HepG2 (cell line): ENCODE measurements at regions not wholly inside any gene's neighbourhood (a gene's known extent, or its start where the extent isn't known, plus 50 kb on each side); places are given as distances from the start of the nearest gene placed in this dataset.

ENCODE experiments used
- ATAC-seq: fragments of 200-7000 bp; cut with Tn5 transposase; 3 replicates; pipeline ENCODE4 v1.9.1; 2020; ENCODE audit warnings: mild to moderate bottlenecking, moderate library complexity
- BruUV-seq: library from RNA; stranded (reverse); fragments of 400-500 nt; replicated peaks from 2 replicates; lab custom pipeline; 2021; lab: Mats Ljungman, UMichigan
- CTCF ChIA-PET: fragments of 300-600 bp; formaldehyde crosslinking; extraction: SDS; loops from one replicate; lab custom pipeline; 2021; ENCODE audit warnings: low total read pairs, inconsistent platforms, low intra/inter-chr PET ratio; lab: Yijun Ruan, JAX
- POLR2A ChIA-PET: fragments of 350-600 bp; sonication (Branson Sonifier 250); formaldehyde crosslinking; loops from one replicate; lab custom pipeline; 2020; ENCODE audit warnings: antibody characterized with exemption, inconsistent platforms; lab: Yijun Ruan, JAX
- DNase-seq: peaks from one replicate; pipeline ENCODE4 v3.0.0-alpha.2; 2015; ENCODE audit warnings: low spot score
- FAIRE-seq: peaks from 3 replicates; lab custom pipeline; 2011; peaks lifted over from hg19 to GRCh38; lab: Jason Lieb, UNC
- H2AFZ ChIP-seq: one replicate; pipeline ENCODE4 v1.6.1; 2011; ENCODE audit warnings: low read length, inconsistent platforms
- H3K27ac ChIP-seq: fragments of 300-600 bp; 3 replicates; pipeline ENCODE4 v1.8.0; 2011; ENCODE audit warnings: mixed run types, mild to moderate bottlenecking, mixed read lengths, low read length, inconsistent platforms; ENCODE audit not compliant: insufficient read depth; ENCODE audit errors: extremely low read length
- H3K27me3 ChIP-seq, 2 experiments: fragments of 200-600 bp in 1 of 2; 2 replicates in 1 of 2; 3 replicates in 1 of 2; pipeline versions ENCODE4 v1.6.0 to v1.8.0; 2011; ENCODE audit warnings: low read length in 2 of 2, mild to moderate bottlenecking in 2 of 2, moderate library complexity in 2 of 2, inconsistent platforms in 1 of 2; ENCODE audit not compliant: insufficient read depth in 2 of 2, control insufficient read depth in 1 of 2
- H3K36me3 ChIP-seq, 2 experiments: fragments of 200-600 bp in 1 of 2; replicated peaks in 1 of 2; 2 replicates in 1 of 2; 3 replicates in 1 of 2; pipeline versions ENCODE4 v1.5.1 to v1.8.0; 2011; ENCODE audit warnings: low read length in 2 of 2, inconsistent platforms in 1 of 2; ENCODE audit not compliant: insufficient read depth in 2 of 2, control insufficient read depth in 1 of 2
- H3K4me1 ChIP-seq: 2 replicates; pipeline ENCODE4 v1.5.1; 2012; ENCODE audit warnings: low read length, inconsistent platforms; ENCODE audit not compliant: insufficient read depth
- H3K4me2 ChIP-seq: 2 replicates; pipeline ENCODE4 v1.6.0; 2011; ENCODE audit warnings: low read depth, low read length, inconsistent platforms
- H3K4me3 ChIP-seq, 3 experiments: fragments of 200-600 bp in 1 of 3; sonication (generic), shearing (Covaris generic) in 1 of 3; replicated peaks in 1 of 3; 2 replicates each; pipeline ENCODE4 v1.5.1; 2011 to 2016; ENCODE audit warnings: low read length in 3 of 3, inconsistent platforms in 2 of 3, low read depth in 2 of 3, mild to moderate bottlenecking in 2 of 3, control low read depth in 1 of 3, mixed read lengths in 1 of 3; ENCODE audit not compliant: insufficient read depth in 1 of 3
- H3K79me2 ChIP-seq: one replicate; pipeline ENCODE4 v1.6.1; 2011; ENCODE audit warnings: low read length, inconsistent platforms; ENCODE audit not compliant: insufficient read depth
- H3K9ac ChIP-seq: 2 replicates; pipeline ENCODE4 v1.6.0; 2011; ENCODE audit warnings: mild to moderate bottlenecking, low read depth, low read length, inconsistent platforms; ENCODE audit not compliant: insufficient read depth
- H3K9me3 ChIP-seq: 2 replicates; pipeline ENCODE4 v1.5.1; 2012; ENCODE audit warnings: mild to moderate bottlenecking, low read length
- H4K20me1 ChIP-seq: 2 replicates; pipeline ENCODE4 v1.6.0; 2011; ENCODE audit warnings: inconsistent platforms, mild to moderate bottlenecking, low read length, moderate library complexity; ENCODE audit not compliant: insufficient read depth
- ATF5 ChIP-seq: sonication (generic); formaldehyde crosslinking; IDR thresholded peaks from 2 replicates; pipeline ENCODE4 v1.4.0; 2020; ENCODE audit warnings: mild to moderate bottlenecking, low read depth, missing genetic modification reagents
- BCL6 ChIP-seq: IDR thresholded peaks from 2 replicates; pipeline ENCODE4 v1.6.1; 2016; ENCODE audit warnings: missing genetic modification reagents, missing compliant biosample characterization
- BHLHE40 ChIP-seq: IDR thresholded peaks from 2 replicates; pipeline ENCODE4 v1.6.1; 2011; ENCODE audit warnings: low read length, improper control_type of control experiment
- CREB1 ChIP-seq, 2 experiments: fragments of 450-650 bp in 1 of 2; IDR thresholded peaks; 2 replicates each; pipeline ENCODE4 v1.6.1; 2016 to 2017; ENCODE audit warnings: control low read depth in 1 of 2, mild to moderate bottlenecking in 1 of 2, missing compliant biosample characterization in 1 of 2, missing genetic modification characterization in 1 of 2
- PAX8 ChIP-seq: sonication (generic); formaldehyde crosslinking; IDR thresholded peaks from 2 replicates; pipeline ENCODE4 v1.8.0; 2022; ENCODE audit warnings: mild to moderate bottlenecking, missing genetic modification reagents, borderline replicate concordance
- SP1 ChIP-seq, 2 experiments: fragments of 450-650 bp in 1 of 2; sonication (generic) in 1 of 2; formaldehyde crosslinking in 1 of 2; IDR thresholded peaks; 2 replicates each; pipeline versions ENCODE4 v1.4.0 to v1.6.1; 2016 to 2020; ENCODE audit warnings: missing genetic modification reagents in 1 of 2
- TCF7 ChIP-seq: sonication (generic); IDR thresholded peaks from 2 replicates; pipeline ENCODE4 v1.6.1; 2016; ENCODE audit warnings: antibody characterized with exemption, low read depth
- ZHX2 ChIP-seq, 2 experiments: sonication (generic) in 1 of 2; formaldehyde crosslinking in 1 of 2; IDR thresholded peaks; 2 replicates each; pipeline versions ENCODE4 v1.6.1 to v1.9.0; 2014 to 2022; ENCODE audit warnings: antibody characterized with exemption in 1 of 2, borderline replicate concordance in 1 of 2, inconsistent platforms in 1 of 2, low read depth in 1 of 2, missing genetic modification reagents in 1 of 2
- ZNF10 ChIP-seq: sonication (generic); formaldehyde crosslinking; IDR thresholded peaks from 2 replicates; pipeline ENCODE4 v1.4.0; 2020; ENCODE audit warnings: mild to moderate bottlenecking, low read depth, missing genetic modification reagents, borderline replicate concordance
- ZNF224 ChIP-seq: sonication (generic); formaldehyde crosslinking; IDR thresholded peaks from 2 replicates; pipeline ENCODE4 v1.5.0; 2020; ENCODE audit warnings: mild to moderate bottlenecking, missing genetic modification reagents
- ZNF282 ChIP-seq: fragments of 450-650 bp; IDR thresholded peaks from 2 replicates; pipeline ENCODE4 v1.6.1; 2018; ENCODE audit not compliant: partially characterized antibody
- ZNF3 ChIP-seq: IDR thresholded peaks from 2 replicates; pipeline ENCODE4 v1.7.0; 2017; ENCODE audit warnings: inconsistent platforms
- ZNF547 ChIP-seq: sonication (generic); formaldehyde crosslinking; IDR thresholded peaks from 2 replicates; pipeline ENCODE4 v1.5.1; 2020; ENCODE audit warnings: mild to moderate bottlenecking, missing genetic modification reagents
- ZNF570 ChIP-seq: sonication (generic); formaldehyde crosslinking; IDR thresholded peaks from 2 replicates; pipeline ENCODE4 v1.4.0; 2020; ENCODE audit warnings: mild to moderate bottlenecking, missing genetic modification reagents, borderline replicate concordance
- ZNF572 ChIP-seq: sonication (generic); formaldehyde crosslinking; IDR thresholded peaks from 2 replicates; pipeline ENCODE4 v1.5.1; 2020; ENCODE audit warnings: mild to moderate bottlenecking, missing genetic modification reagents
- ZNF781 ChIP-seq: sonication (generic); formaldehyde crosslinking; IDR thresholded peaks from 2 replicates; pipeline ENCODE4 v1.5.1; 2020; ENCODE audit warnings: borderline replicate concordance, mild to moderate bottlenecking, missing genetic modification reagents; ENCODE audit errors: not compliant biosample characterization
- ZSCAN30 ChIP-seq: sonication (generic); formaldehyde crosslinking; IDR thresholded peaks from 2 replicates; pipeline ENCODE4 v1.5.0; 2020; ENCODE audit warnings: mild to moderate bottlenecking, missing genetic modification reagents
- WGBS: methylation state at CpG from one replicate; pipeline ENCODE4 v1.1.6; 2017; ENCODE audit warnings: low lambda C conversion rate; 5-methylcytosine and 5-hydroxymethylcytosine counted together
- in situ Hi-C: cut with HindIII; loops from 2 replicates; pipeline ENCODE4 v1.10.0; 2017; ENCODE audit warnings: low pct_unique_long_range_greater_than_20kb; ENCODE audit not compliant: extremely low pct_ligation_motif_present
- intact Hi-C: fragments of 100-400 bp; cut with micrococcal nuclease; formaldehyde crosslinking; loops from one replicate; pipeline ENCODE4 v1.10.0; 2022; ENCODE audit not compliant: unreplicated experiment

GRCh38 chr14:48008646-48009045 is 333.2 kb upstream of the MDGA2 start (continued):
- no peak for TF ChIP-seq ZNF224 (CRISPR knock-in tag)
- no peak for TF ChIP-seq BHLHE40
- no peak for TF ChIP-seq SP1 (IDR thresholded peaks at IDR 0.05)
- TF ChIP-seq SP1 (CRISPR knock-in tag; IDR thresholded peaks at IDR 0.05): no peak
- no peak for TF ChIP-seq ZSCAN30 (CRISPR knock-in tag)
- TF ChIP-seq ZHX2 (IDR thresholded peaks at IDR 0.05; ENCODE audit: low read depth): no peak
- no peak for TF ChIP-seq ZHX2 (CRISPR knock-in tag; IDR thresholded peaks at IDR 0.05; ENCODE audit: borderline replicate concordance)
- no peak for TF ChIP-seq ZNF282
- TF ChIP-seq ZNF781: no peak
- TF ChIP-seq ZNF3: no peak

- H3K9me3 ChIP-seq: peaks cover 4% of the 10 kb centered on the region; the same call in 1 of the 2 replicates
- H3K36me3 ChIP-seq: no peaks in the 10 kb centered on the region
- no peak overlapping the region for H3K4me2 ChIP-seq
- no peaks in the 10 kb centered on the region for H4K20me1 ChIP-seq
- in situ Hi-C loops: no loop called here
- no peak overlapping the region for H2AFZ ChIP-seq
- H3K9ac ChIP-seq: no peak overlapping the region
- 0% methylated on average over 1 of the region's 1 CpG for WGBS
- ChIA-PET CTCF (no interaction called here), POLR2A (no interaction called here)
- BruUV-seq: no TSS peak
- DNase-seq (no peak), FAIRE-seq (no peak), ATAC-seq (no peak)
- H3K4me3 ChIP-seq: no peak overlapping the region
- intact Hi-C loops: no loop called here
- no peak overlapping the region for H3K27ac ChIP-seq
- H3K79me2 ChIP-seq: no peaks in the 10 kb centered on the region
- no peaks in the 10 kb centered on the region for H3K4me1 ChIP-seq
- H3K27me3 ChIP-seq: no peaks in the 10 kb centered on the region
- TF ChIP-seq BCL6 (no peak), PAX8 (CRISPR knock-in tag) (no peak), ATF5 (no peak), ZNF547 (CRISPR knock-in tag) (no peak), ZNF570 (CRISPR knock-in tag) (no peak), ZNF572 (CRISPR knock-in tag) (no peak), ZNF10 (CRISPR knock-in tag) (no peak), TCF7 (no peak), CREB1 (IDR thresholded peaks at IDR 0.05) (no peak), CREB1 (CRISPR knock-in tag; IDR thresholded peaks at IDR 0.05) (no peak)
These were observed 330.6 kb upstream of the MDGA2 start for GRCh38 chr14:48005986-48006385.
